ENCODE measurements at regions not wholly inside any gene's neighbourhood (a gene's known extent, or its start where the extent isn't known, plus 50 kb on each side); places are given as distances from the start of the nearest gene placed in this dataset.

- no peak overlapping the region for H3K4me3 ChIP-seq (ENCODE audit: low read length)
- H3K4me2 ChIP-seq (ENCODE audit: low read length) = no peak overlapping the region
- no peak overlapping the region for H3K27ac ChIP-seq (ENCODE audit: low read depth, low read length)
- no peaks in the 10 kb centered on the region for H3K9me2 ChIP-seq (replicated peaks; ENCODE audit: control insufficient read depth, low read length)
- TF ChIP-seq CTCF (IDR thresholded peaks at IDR 0.05; ENCODE audit: low read depth, low read length, poor library complexity, severe bottlenecking) = no peak
- TF ChIP-seq EZH2phosphoT487 (IDR thresholded peaks at IDR 0.05; ENCODE audit: borderline replicate concordance, low read length) = no peak
- no peaks in the 10 kb centered on the region for H4K20me1 ChIP-seq (ENCODE audit: control insufficient read depth, insufficient read depth, low read depth, low read length)
- no peaks in the 10 kb centered on the region for H3K4me1 ChIP-seq (ENCODE audit: control insufficient read depth, low read length)
- no peaks in the 10 kb centered on the region for H3K9me3 ChIP-seq (ENCODE audit: control insufficient read depth, insufficient read depth, low read length)
- H3K27me3 ChIP-seq (ENCODE audit: control insufficient read depth, low read length) = no peaks in the 10 kb centered on the region
- H3K36me3 ChIP-seq (ENCODE audit: control insufficient read depth, low read length) = no peaks in the 10 kb centered on the region
- H3F3A ChIP-seq (ENCODE audit: control insufficient read depth, insufficient read depth) = no peaks in the 10 kb centered on the region
- H3K79me2 ChIP-seq (ENCODE audit: control insufficient read depth, low read length) = no peaks in the 10 kb centered on the region
These were observed 208.9 kb upstream of the MYL2 start for GRCh38 chr12:111129149-111129767.

GRCh38 chr12:111126331-111126730 lies 206.0 kb upstream of the MYL2 start:
- Histone ChIP-seq H3F3A (ENCODE audit: control insufficient read depth, insufficient read depth) (no peaks in the 10 kb centered on the region), H3K9me2 (replicated peaks; ENCODE audit: control insufficient read depth, low read length) (no peaks in the 10 kb centered on the region), H3K36me3 (ENCODE audit: control insufficient read depth, low read length) (no peaks in the 10 kb centered on the region), H3K79me2 (ENCODE audit: control insufficient read depth, low read length) (no peaks in the 10 kb centered on the region), H3K27ac (ENCODE audit: low read depth, low read length) (no peak overlapping the region), H3K4me2 (ENCODE audit: low read length) (no peak overlapping the region), H3K9me3 (ENCODE audit: control insufficient read depth, insufficient read depth, low read length) (no peaks in the 10 kb centered on the region), H3K4me3 (ENCODE audit: low read length) (no peak overlapping the region), H4K20me1 (ENCODE audit: control insufficient read depth, insufficient read depth, low read depth, low read length) (no peaks in the 10 kb centered on the region), H3K4me1 (ENCODE audit: control insufficient read depth, low read length) (no peaks in the 10 kb centered on the region), H3K27me3 (ENCODE audit: control insufficient read depth, low read length) (no peaks in the 10 kb centered on the region)
- no peak for TF ChIP-seq EZH2phosphoT487 (IDR thresholded peaks at IDR 0.05; ENCODE audit: borderline replicate concordance, low read length)
- TF ChIP-seq CTCF (IDR thresholded peaks at IDR 0.05; ENCODE audit: low read depth, low read length, poor library complexity, severe bottlenecking) = no peak

GRCh38 chr12:111124183-111124582 lies 203.8 kb upstream of the MYL2 start:
- no peaks in the 10 kb centered on the region for H3K36me3 ChIP-seq (ENCODE audit: control insufficient read depth, low read length)
- H3K27ac ChIP-seq (ENCODE audit: low read depth, low read length) = no peak overlapping the region
- H3F3A ChIP-seq (ENCODE audit: control insufficient read depth, insufficient read depth) = no peaks in the 10 kb centered on the region
- H3K27me3 ChIP-seq (ENCODE audit: control insufficient read depth, low read length) = no peaks in the 10 kb centered on the region
- H3K4me3 ChIP-seq (ENCODE audit: low read length) = no peak overlapping the region
- no peaks in the 10 kb centered on the region for H3K9me3 ChIP-seq (ENCODE audit: control insufficient read depth, insufficient read depth, low read length)
- TF ChIP-seq CTCF (IDR thresholded peaks at IDR 0.05; ENCODE audit: low read depth, low read length, poor library complexity, severe bottlenecking) (no peak), EZH2phosphoT487 (IDR thresholded peaks at IDR 0.05; ENCODE audit: borderline replicate concordance, low read length) (no peak)
- H3K79me2 ChIP-seq (ENCODE audit: control insufficient read depth, low read length) = no peaks in the 10 kb centered on the region
- H4K20me1 ChIP-seq (ENCODE audit: control insufficient read depth, insufficient read depth, low read depth, low read length) = no peaks in the 10 kb centered on the region
- H3K4me2 ChIP-seq (ENCODE audit: low read length) = no peak overlapping the region
- H3K9me2 ChIP-seq (replicated peaks; ENCODE audit: control insufficient read depth, low read length) = no peaks in the 10 kb centered on the region
- no peaks in the 10 kb centered on the region for H3K4me1 ChIP-seq (ENCODE audit: control insufficient read depth, low read length)
